H9 (cell line): ENCODE measurements at regions not wholly inside any gene's neighbourhood (a gene's known extent, or its start where the extent isn't known, plus 50 kb on each side); places are given as distances from the start of the nearest gene placed in this dataset.

Experiments
- DNase-seq: peaks from one replicate; pipeline ENCODE4 v3.0.0-alpha.2; 2017
- H2AFZ ChIP-seq: one replicate; pipeline ENCODE4 v1.6.1; 2013; ENCODE audit warnings: mild to moderate bottlenecking, low read length, control low read depth, moderate library complexity
- H2AK5ac ChIP-seq: 2 replicates; pipeline ENCODE4 v1.6.1; 2013; ENCODE audit warnings: low read length, control low read depth, mixed read lengths; ENCODE audit not compliant: insufficient read length
- H2BK120ac ChIP-seq: one replicate; pipeline ENCODE4 v1.6.1; 2013; ENCODE audit warnings: low read depth, mild to moderate bottlenecking, low read length, control low read depth, inconsistent platforms; ENCODE audit not compliant: poor library complexity, severe bottlenecking
- H2BK12ac ChIP-seq: 2 replicates; pipeline ENCODE4 v1.6.1; 2013; ENCODE audit warnings: low read length, control low read depth, mixed read lengths, low read depth; ENCODE audit not compliant: insufficient read length
- H2BK15ac ChIP-seq: 2 replicates; pipeline ENCODE4 v1.6.1; 2013; ENCODE audit warnings: low read depth, low read length, control low read depth
- H2BK20ac ChIP-seq: one replicate; pipeline ENCODE4 v1.6.1; 2013; ENCODE audit warnings: low read depth, mild to moderate bottlenecking, low read length, control low read depth, inconsistent platforms; ENCODE audit not compliant: poor library complexity, severe bottlenecking
- H2BK5ac ChIP-seq: 2 replicates; pipeline ENCODE4 v1.6.1; 2013; ENCODE audit warnings: low read length, control low read depth, mixed read lengths; ENCODE audit not compliant: insufficient read length
- H3K14ac ChIP-seq: 2 replicates; pipeline ENCODE4 v1.6.1; 2013; ENCODE audit warnings: low read length, control low read depth; ENCODE audit not compliant: insufficient read depth
- H3K18ac ChIP-seq: 2 replicates; pipeline ENCODE4 v1.6.1; 2013; ENCODE audit warnings: low read depth, mild to moderate bottlenecking, mixed read lengths, low read length, control low read depth; ENCODE audit not compliant: insufficient read length
- H3K23ac ChIP-seq: 2 replicates; pipeline ENCODE4 v1.6.1; 2013; ENCODE audit warnings: low read length, control low read depth, mixed read lengths, low read depth; ENCODE audit not compliant: insufficient read length
- H3K23me2 ChIP-seq: 2 replicates; pipeline ENCODE4 v1.6.1; 2013; ENCODE audit warnings: low read depth, mild to moderate bottlenecking, mixed read lengths, low read length, control low read depth; ENCODE audit not compliant: insufficient read length, poor library complexity, severe bottlenecking
- H3K27ac ChIP-seq: 2 replicates; pipeline ENCODE4 v1.5.1; 2013; ENCODE audit warnings: low read length, control low read depth, mixed read lengths, low read depth; ENCODE audit not compliant: insufficient read length
- H3K27me3 ChIP-seq: 2 replicates; pipeline ENCODE4 v1.6.1; 2013; ENCODE audit warnings: low read length, control low read depth, inconsistent platforms; ENCODE audit not compliant: insufficient read depth
- H3K4ac ChIP-seq: 2 replicates; pipeline ENCODE4 v1.6.1; 2013; ENCODE audit warnings: low read depth, mild to moderate bottlenecking, control low read depth, inconsistent platforms, low read length, moderate library complexity
- H3K4me1 ChIP-seq: 2 replicates; pipeline ENCODE4 v1.6.1; 2013; ENCODE audit warnings: low read length, control low read depth, inconsistent platforms; ENCODE audit not compliant: insufficient read depth
- H3K4me2 ChIP-seq: 2 replicates; pipeline ENCODE4 v1.6.1; 2013; ENCODE audit warnings: low read length, control low read depth, mixed read lengths; ENCODE audit not compliant: insufficient read length, insufficient read depth
- H3K56ac ChIP-seq: 2 replicates; pipeline ENCODE4 v1.6.1; 2013; ENCODE audit warnings: low read depth, mild to moderate bottlenecking, mixed read lengths, low read length, control low read depth; ENCODE audit not compliant: insufficient read length
- H3K79me1 ChIP-seq: 2 replicates; pipeline ENCODE4 v1.6.1; 2013; ENCODE audit warnings: low read depth, mild to moderate bottlenecking, moderate library complexity, low read length, control low read depth, inconsistent platforms; ENCODE audit not compliant: insufficient read depth, poor library complexity, severe bottlenecking
- H3K79me2 ChIP-seq: 2 replicates; pipeline ENCODE4 v1.6.1; 2013; ENCODE audit warnings: low read length, control low read depth, inconsistent platforms; ENCODE audit not compliant: insufficient read depth
- H3K9ac ChIP-seq: 2 replicates; pipeline ENCODE4 v1.6.1; 2013; ENCODE audit warnings: low read length, control low read depth, mixed read lengths; ENCODE audit not compliant: insufficient read length; ENCODE audit errors: extremely low read depth
- H3K9me3 ChIP-seq: one replicate; pipeline ENCODE4 v1.6.1; 2013; ENCODE audit warnings: low read depth, low read length, inconsistent platforms; ENCODE audit not compliant: control insufficient read depth
- H3T11ph ChIP-seq: one replicate; pipeline ENCODE4 v1.6.1; 2013; ENCODE audit warnings: mild to moderate bottlenecking, low read length, control low read depth, inconsistent platforms
- H4K20me1 ChIP-seq: one replicate; pipeline ENCODE4 v1.6.1; 2013; ENCODE audit not compliant: control insufficient read depth, insufficient read length, insufficient read depth
- H4K5ac ChIP-seq: 2 replicates; pipeline ENCODE4 v1.6.1; 2013; ENCODE audit warnings: low read depth, mild to moderate bottlenecking, mixed read lengths, low read length, control low read depth; ENCODE audit not compliant: insufficient read length
- H4K8ac ChIP-seq: replicated peaks from 2 replicates; pipeline ENCODE4 v1.6.1; 2013; ENCODE audit warnings: low read length, control low read depth, mixed read lengths, low read depth; ENCODE audit not compliant: insufficient read length
- H4K91ac ChIP-seq: 2 replicates; pipeline ENCODE4 v1.6.1; 2013; ENCODE audit warnings: low read depth, mild to moderate bottlenecking, moderate library complexity, mixed read lengths, low read length, control low read depth; ENCODE audit not compliant: insufficient read length
- H3K27ac Mint-ChIP-seq, 3 experiments: 2 replicates in 2 of 3; 3 replicates in 1 of 3; pipeline ENCODE4 v1.8.0; 2020 to 2021; ENCODE audit warnings: mixed read lengths in 3 of 3, mild to moderate bottlenecking in 1 of 3, moderate library complexity in 1 of 3
- H3K27me3 Mint-ChIP-seq: 2 replicates; pipeline ENCODE4 v1.8.0; 2021; ENCODE audit warnings: low read depth, mild to moderate bottlenecking, moderate library complexity, mixed read lengths
- H3K36me3 Mint-ChIP-seq, 3 experiments: 2 replicates in 2 of 3; 3 replicates in 1 of 3; pipeline ENCODE4 v1.8.0; 2020 to 2021; ENCODE audit warnings: low read depth in 3 of 3, mixed read lengths in 3 of 3; ENCODE audit not compliant: insufficient read depth in 1 of 3
- H3K4me1 Mint-ChIP-seq, 2 experiments: 2 replicates each; pipeline ENCODE4 v1.8.0; 2020; ENCODE audit warnings: mixed read lengths in 2 of 2
- H3K4me3 Mint-ChIP-seq, 2 experiments: 2 replicates in 1 of 2; 3 replicates in 1 of 2; pipeline ENCODE4 v1.8.0; 2020 to 2021; ENCODE audit warnings: mild to moderate bottlenecking in 2 of 2, mixed read lengths in 2 of 2, moderate library complexity in 1 of 2
- H3K9me3 Mint-ChIP-seq, 2 experiments: 2 replicates in 1 of 2; 3 replicates in 1 of 2; pipeline ENCODE4 v1.8.0; 2020; ENCODE audit warnings: mild to moderate bottlenecking in 2 of 2, mixed read lengths in 2 of 2, moderate library complexity in 1 of 2
- whole genome bisulfite sequencing: extraction: QIAGEN DNeasy Blood & Tissue Kit; methylation state at CpG from one replicate; pipeline ENCODE4 v1.1.7; 2013; ENCODE audit warnings: missing lambda C conversion rate, low lambda C conversion rate, mixed read lengths; ENCODE audit not compliant: insufficient read length; ENCODE audit errors: extremely low coverage; 5-methylcytosine and 5-hydroxymethylcytosine counted together
- TF ChIP-seq, protein P1 (sequence below): fragments of 200-600 bp; sonication (generic); conservative IDR thresholded peaks from 3 replicates; pipeline ENCODE4 v1.8.0; 2021; ENCODE audit warnings: antibody characterized with exemption, mild to moderate bottlenecking

DNA sequence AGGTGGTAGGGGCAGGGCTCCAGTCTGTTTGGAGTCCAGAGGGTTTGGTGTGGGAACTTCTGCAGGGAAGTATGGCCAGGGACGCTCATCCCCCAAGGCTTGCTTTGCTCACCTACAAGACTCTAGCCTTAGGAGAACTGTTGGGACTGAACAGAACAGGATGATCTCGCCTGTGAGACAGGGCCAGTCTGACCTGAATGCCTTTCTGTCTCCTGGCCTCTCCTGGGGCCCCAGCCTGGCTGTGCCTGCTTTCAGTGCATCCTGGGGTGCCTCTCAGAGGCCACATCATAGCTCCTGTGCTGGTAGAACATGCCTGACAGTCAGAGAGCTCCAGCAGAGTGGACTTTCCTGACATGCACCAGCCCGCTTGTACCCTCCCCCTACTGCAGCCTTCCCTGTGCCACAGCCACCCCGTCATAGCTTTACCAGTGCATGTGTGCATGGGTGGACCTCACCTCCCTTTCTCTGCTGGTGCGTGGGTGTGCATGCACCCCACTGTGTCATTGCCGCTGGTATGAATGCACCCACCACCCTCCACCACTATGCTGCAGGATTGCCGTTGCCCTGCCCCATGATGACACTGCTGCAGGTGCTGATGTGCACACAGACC lies 165.8 kb downstream of the GIPC2 start:
- H2BK120ac ChIP-seq = no peak overlapping the region
- H4K8ac ChIP-seq = no peak overlapping the region
- no peak for DNase-seq
- no peak overlapping the region for H3K18ac ChIP-seq
- H3K9me3 Mint-ChIP-seq = no peaks in the 10 kb centered on the region; a peak in 2 of 5 replicates
- TF ChIP-seq, protein P1, sequence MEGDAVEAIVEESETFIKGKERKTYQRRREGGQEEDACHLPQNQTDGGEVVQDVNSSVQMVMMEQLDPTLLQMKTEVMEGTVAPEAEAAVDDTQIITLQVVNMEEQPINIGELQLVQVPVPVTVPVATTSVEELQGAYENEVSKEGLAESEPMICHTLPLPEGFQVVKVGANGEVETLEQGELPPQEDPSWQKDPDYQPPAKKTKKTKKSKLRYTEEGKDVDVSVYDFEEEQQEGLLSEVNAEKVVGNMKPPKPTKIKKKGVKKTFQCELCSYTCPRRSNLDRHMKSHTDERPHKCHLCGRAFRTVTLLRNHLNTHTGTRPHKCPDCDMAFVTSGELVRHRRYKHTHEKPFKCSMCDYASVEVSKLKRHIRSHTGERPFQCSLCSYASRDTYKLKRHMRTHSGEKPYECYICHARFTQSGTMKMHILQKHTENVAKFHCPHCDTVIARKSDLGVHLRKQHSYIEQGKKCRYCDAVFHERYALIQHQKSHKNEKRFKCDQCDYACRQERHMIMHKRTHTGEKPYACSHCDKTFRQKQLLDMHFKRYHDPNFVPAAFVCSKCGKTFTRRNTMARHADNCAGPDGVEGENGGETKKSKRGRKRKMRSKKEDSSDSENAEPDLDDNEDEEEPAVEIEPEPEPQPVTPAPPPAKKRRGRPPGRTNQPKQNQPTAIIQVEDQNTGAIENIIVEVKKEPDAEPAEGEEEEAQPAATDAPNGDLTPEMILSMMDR = no peak
- H3K23ac ChIP-seq = no peak overlapping the region
- H3K4me1 Mint-ChIP-seq = peaks cover 13 to 14% of the 10 kb centered on the region in 2 experiments
- no peak overlapping the region for H2AK5ac ChIP-seq
- H3K27me3 ChIP-seq = no peaks in the 10 kb centered on the region
- no CpG with 5 or more reads among the region's 7 CpGs for WGBS
- H3K4me2 ChIP-seq = no peak overlapping the region
- no peak overlapping the region for H3K14ac ChIP-seq
- H3K56ac ChIP-seq = no peak overlapping the region
- no peak overlapping the region for H2BK12ac ChIP-seq
- H2BK15ac ChIP-seq = no peak overlapping the region
- H3K23me2 ChIP-seq = no peaks in the 10 kb centered on the region
- no peaks in the 10 kb centered on the region for H4K20me1 ChIP-seq
- no peak overlapping the region for H3K4ac ChIP-seq
- H3K27me3 Mint-ChIP-seq = peaks cover 25% of the 10 kb centered on the region
- no peaks in the 10 kb centered on the region for H3K79me1 ChIP-seq
- H2BK5ac ChIP-seq = no peak overlapping the region
- no peak overlapping the region for H3T11ph ChIP-seq
- H2AFZ ChIP-seq = no peak overlapping the region
- no peak overlapping the region for H4K91ac ChIP-seq
- no peak overlapping the region for H3K27ac ChIP-seq
- no peaks in the 10 kb centered on the region for H3K4me1 ChIP-seq
- no peak overlapping the region for H3K9ac ChIP-seq
- no peak overlapping the region for H3K4me3 Mint-ChIP-seq
- H3K27ac Mint-ChIP-seq = no peak overlapping the region
- H2BK20ac ChIP-seq = no peak overlapping the region
- no peaks in the 10 kb centered on the region for H3K9me3 ChIP-seq
- no peak overlapping the region for H4K5ac ChIP-seq
- H3K36me3 Mint-ChIP-seq = no peaks in the 10 kb centered on the region; a peak in 1 of 7 replicates
- no peaks in the 10 kb centered on the region for H3K79me2 ChIP-seq
